Mesendoderm (in vitro differentiated cells): ENCODE measurements at regions not wholly inside any gene's neighbourhood (a gene's known extent, or its start where the extent isn't known, plus 50 kb on each side); places are given as distances from the start of the nearest gene placed in this dataset.
A peak's percentile ranks its signal among the peaks of the same experiment; 100 is the strongest.

Experiments
- DNase-seq: peaks from one replicate; pipeline ENCODE4 v3.0.0; 2013
- H2AK5ac ChIP-seq: 2 replicates; pipeline ENCODE4 v1.6.1; 2013; ENCODE audit warnings: low read length, inconsistent platforms
- H2BK120ac ChIP-seq: 2 replicates; pipeline ENCODE4 v1.6.1; 2013; ENCODE audit warnings: low read depth, mild to moderate bottlenecking, low read length, moderate library complexity, mixed read lengths
- H2BK15ac ChIP-seq: replicated peaks from 2 replicates; pipeline ENCODE4 v1.6.1; 2013; ENCODE audit warnings: low read depth, mild to moderate bottlenecking, moderate library complexity
- H2BK5ac ChIP-seq: 2 replicates; pipeline ENCODE4 v1.6.1; 2013; ENCODE audit warnings: low read length, inconsistent platforms
- H3K18ac ChIP-seq: 2 replicates; pipeline ENCODE4 v1.6.1; 2013; ENCODE audit warnings: mild to moderate bottlenecking, low read length, mixed read lengths
- H3K23ac ChIP-seq: one replicate; pipeline ENCODE4 v1.6.1; 2013; ENCODE audit warnings: low read length
- H3K27ac ChIP-seq: 2 replicates; pipeline ENCODE4 v1.5.1; 2013; ENCODE audit warnings: low read depth, mild to moderate bottlenecking, inconsistent platforms, low read length, moderate library complexity
- H3K27me3 ChIP-seq: 2 replicates; pipeline ENCODE4 v1.6.1; 2013; ENCODE audit warnings: low read length, control low read depth, mild to moderate bottlenecking, inconsistent platforms; ENCODE audit not compliant: insufficient read depth, poor library complexity
- H3K36me3 ChIP-seq: 2 replicates; pipeline ENCODE4 v1.6.1; 2013; ENCODE audit warnings: low read length, inconsistent platforms; ENCODE audit not compliant: control insufficient read depth, insufficient read depth
- H3K4ac ChIP-seq: one replicate; pipeline ENCODE4 v1.6.1; 2013; ENCODE audit warnings: low read depth, mild to moderate bottlenecking, low read length, moderate library complexity
- H3K4me1 ChIP-seq: 2 replicates; pipeline ENCODE4 v1.6.1; 2013; ENCODE audit warnings: low read depth, low read length, inconsistent platforms; ENCODE audit not compliant: control insufficient read depth
- H3K4me2 ChIP-seq: 2 replicates; pipeline ENCODE4 v1.6.1; 2013; ENCODE audit warnings: low read length
- H3K4me3 ChIP-seq: 2 replicates; pipeline ENCODE4 v1.5.1; 2013; ENCODE audit warnings: mild to moderate bottlenecking, low read length
- H3K56ac ChIP-seq: one replicate; pipeline ENCODE4 v1.6.1; 2013; ENCODE audit warnings: low read length
- H3K79me1 ChIP-seq: 2 replicates; pipeline ENCODE4 v1.6.1; 2013; ENCODE audit warnings: low read length, inconsistent platforms
- H3K79me2 ChIP-seq: 2 replicates; pipeline ENCODE4 v1.6.1; 2013; ENCODE audit warnings: mild to moderate bottlenecking, low read length; ENCODE audit not compliant: control insufficient read depth, insufficient read depth
- H3K9ac ChIP-seq: 2 replicates; pipeline ENCODE4 v1.6.1; 2013; ENCODE audit warnings: low read length, inconsistent platforms
- H4K5ac ChIP-seq: one replicate; pipeline ENCODE4 v1.6.1; 2013; ENCODE audit warnings: low read length
- H4K8ac ChIP-seq: one replicate; pipeline ENCODE4 v1.6.1; 2013; ENCODE audit warnings: low read depth, mild to moderate bottlenecking, control low read depth, low read length, moderate library complexity
- WGBS: extraction: QIAGEN DNeasy Blood & Tissue Kit; methylation state at CpG from one replicate; pipeline ENCODE4 v1.1.7; 2013; ENCODE audit warnings: low lambda C conversion rate, missing lambda C conversion rate; ENCODE audit not compliant: insufficient coverage; ENCODE audit errors: extremely low coverage; 5-methylcytosine and 5-hydroxymethylcytosine counted together

GRCh38 chr12:80033448-80033847 lies 65.9 kb upstream of the OTOGL start:
- no peak overlapping the region for H3K56ac ChIP-seq
- no peak overlapping the region for H3K18ac ChIP-seq
- H3K27me3 ChIP-seq: no peaks in the 10 kb centered on the region
- H2AK5ac ChIP-seq: no peak overlapping the region
- H2BK120ac ChIP-seq: no peak overlapping the region
- no peaks in the 10 kb centered on the region for H3K4me1 ChIP-seq
- H3K4me2 ChIP-seq: no peak overlapping the region
- no peak overlapping the region for H3K23ac ChIP-seq
- no peaks in the 10 kb centered on the region for H3K79me2 ChIP-seq
- H3K9ac ChIP-seq: no peak overlapping the region
- H3K36me3 ChIP-seq: no peaks in the 10 kb centered on the region
- H3K4ac ChIP-seq: no peak overlapping the region
- no peak overlapping the region for H2BK15ac ChIP-seq
- no peak overlapping the region for H4K8ac ChIP-seq
- no CpG with 5 or more reads among the region's 2 CpGs for WGBS
- no peaks in the 10 kb centered on the region for H3K79me1 ChIP-seq
- no peak overlapping the region for H3K27ac ChIP-seq
- H2BK5ac ChIP-seq: no peak overlapping the region
- no peak overlapping the region for H3K4me3 ChIP-seq
- no peak overlapping the region for H4K5ac ChIP-seq
- no peak for DNase-seq

- DNase-seq: no peak
- Histone ChIP-seq H2AK5ac (no peak overlapping the region), H3K79me2 (no peaks in the 10 kb centered on the region), H3K18ac (no peak overlapping the region), H4K8ac (no peak overlapping the region), H3K4ac (no peak overlapping the region), H4K5ac (no peak overlapping the region), H3K27me3 (no peaks in the 10 kb centered on the region), H3K36me3 (no peaks in the 10 kb centered on the region), H3K4me3 (no peak overlapping the region), H2BK5ac (no peak overlapping the region), H3K27ac (no peak overlapping the region), H3K23ac (no peak overlapping the region), H3K4me1 (no peaks in the 10 kb centered on the region), H3K79me1 (no peaks in the 10 kb centered on the region), H2BK15ac (no peak overlapping the region), H3K56ac (no peak overlapping the region), H3K9ac (no peak overlapping the region), H2BK120ac (no peak overlapping the region), H3K4me2 (no peak overlapping the region)
- no CpG with 5 or more reads among the region's 1 CpG for WGBS
Observed at GRCh38 chr12:80032946-80033345, 66.4 kb upstream of the OTOGL start.

DNA sequence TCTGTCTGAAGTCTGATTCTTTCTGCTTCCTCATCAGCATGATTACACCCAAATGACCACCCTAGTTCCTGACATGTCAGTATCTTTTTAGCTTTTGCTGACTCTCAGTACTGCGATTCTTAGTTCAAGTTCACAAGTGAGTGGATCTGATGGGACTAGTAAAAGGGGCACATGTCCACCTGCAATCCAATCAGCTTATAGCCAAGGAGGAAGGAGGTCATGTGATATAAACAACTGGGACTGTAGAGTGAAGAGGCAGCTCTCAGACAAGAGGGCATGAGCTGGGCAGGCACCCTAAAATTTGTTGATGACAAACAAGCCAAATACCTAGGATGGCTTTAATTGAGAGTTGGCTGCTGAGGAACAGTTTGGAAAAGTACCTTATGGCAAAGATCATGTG lies 68.1 kb upstream of the OTOGL start:
- Histone ChIP-seq H3K27ac (no peak overlapping the region), H3K79me2 (no peaks in the 10 kb centered on the region), H3K36me3 (no peaks in the 10 kb centered on the region), H3K4me2 (no peak overlapping the region), H4K8ac (no peak overlapping the region), H2BK120ac (no peak overlapping the region), H2BK5ac (no peak overlapping the region), H3K23ac (no peak overlapping the region), H3K56ac (no peak overlapping the region), H4K5ac (no peak overlapping the region), H3K4ac (no peak overlapping the region), H3K4me1 (no peaks in the 10 kb centered on the region), H2AK5ac (no peak overlapping the region), H3K79me1 (no peaks in the 10 kb centered on the region), H3K9ac (no peak overlapping the region), H3K4me3 (no peak overlapping the region), H3K27me3 (no peaks in the 10 kb centered on the region), H3K18ac (no peak overlapping the region), H2BK15ac (no peak overlapping the region)
- DNase-seq: no peak
- WGBS: no CpG with 5 or more reads among the region's 1 CpG

- Histone ChIP-seq H4K8ac (no peak overlapping the region), H3K79me2 (no peaks in the 10 kb centered on the region), H3K18ac (no peak overlapping the region), H3K4me1 (no peaks in the 10 kb centered on the region), H3K27ac (no peak overlapping the region), H3K36me3 (no peaks in the 10 kb centered on the region), H3K79me1 (no peaks in the 10 kb centered on the region), H3K27me3 (no peaks in the 10 kb centered on the region), H3K4ac (no peak overlapping the region), H2AK5ac (no peak overlapping the region), H2BK15ac (no peak overlapping the region), H3K4me3 (no peak overlapping the region), H4K5ac (no peak overlapping the region), H3K9ac (no peak overlapping the region), H3K23ac (no peak overlapping the region), H3K4me2 (no peak overlapping the region), H2BK120ac (no peak overlapping the region), H2BK5ac (no peak overlapping the region), H3K56ac (no peak overlapping the region)
- DNase-seq: no peak
Observed at GRCh38 chr12:80025638-80026037, 73.7 kb upstream of the OTOGL start.

GRCh38 chr12:80019691-80020090 lies 79.6 kb upstream of the OTOGL start:
- H4K8ac ChIP-seq: no peak overlapping the region
- peak; percentile 64 for DNase-seq
- no peak overlapping the region for H3K18ac ChIP-seq
- no peak overlapping the region for H3K23ac ChIP-seq
- H2BK15ac ChIP-seq: no peak overlapping the region
- H2BK120ac ChIP-seq: no peak overlapping the region
- no peak overlapping the region for H4K5ac ChIP-seq
- no peak overlapping the region for H2AK5ac ChIP-seq
- no peak overlapping the region for H3K27ac ChIP-seq
- H3K79me1 ChIP-seq: no peaks in the 10 kb centered on the region
- no peak overlapping the region for H3K4ac ChIP-seq
- no peak overlapping the region for H3K4me3 ChIP-seq
- H3K79me2 ChIP-seq: no peaks in the 10 kb centered on the region
- no peaks in the 10 kb centered on the region for H3K27me3 ChIP-seq
- no peak overlapping the region for H2BK5ac ChIP-seq
- H3K9ac ChIP-seq: no peak overlapping the region
- H3K4me1 ChIP-seq: no peaks in the 10 kb centered on the region
- no peak overlapping the region for H3K4me2 ChIP-seq
- H3K56ac ChIP-seq: no peak overlapping the region
- WGBS: no CpG with 5 or more reads among the region's 5 CpGs
- no peaks in the 10 kb centered on the region for H3K36me3 ChIP-seq

- Histone ChIP-seq H3K79me2 (no peaks in the 10 kb centered on the region), H3K4me2 (no peak overlapping the region), H3K36me3 (no peaks in the 10 kb centered on the region), H2BK5ac (no peak overlapping the region), H3K56ac (no peak overlapping the region), H3K18ac (no peak overlapping the region), H2BK15ac (no peak overlapping the region), H2AK5ac (no peak overlapping the region), H2BK120ac (no peak overlapping the region), H4K5ac (no peak overlapping the region), H3K79me1 (no peaks in the 10 kb centered on the region), H3K4me3 (no peak overlapping the region), H3K9ac (no peak overlapping the region), H4K8ac (no peak overlapping the region), H3K27me3 (no peaks in the 10 kb centered on the region), H3K4me1 (no peaks in the 10 kb centered on the region), H3K23ac (no peak overlapping the region), H3K4ac (no peak overlapping the region), H3K27ac (no peak overlapping the region)
- DNase-seq: peak; percentile 53
- WGBS: no CpG with 5 or more reads among the region's 4 CpGs
Observed at GRCh38 chr12:80018119-80018518, 81.2 kb upstream of the OTOGL start.
